Activated CD8-positive, alpha-beta memory T cell treated with anti-CD3 and anti-CD28 coated beads, Interleukin-2, amount 50 U/mL, for 4 hours (primary cell): ENCODE measurements at regions not wholly inside any gene's neighbourhood (a gene's known extent, or its start where the extent isn't known, plus 50 kb on each side); places are given as distances from the start of the nearest gene placed in this dataset.
"Not testable (repeated sequence)": the region's sequence is repeated elsewhere in the genome, so short reads cannot be mapped to it uniquely, and the experiment has no call there.

Experiments
- DNase-seq: peaks from one replicate; pipeline ENCODE4 v3.0.0-alpha.2; 2020

DNA sequence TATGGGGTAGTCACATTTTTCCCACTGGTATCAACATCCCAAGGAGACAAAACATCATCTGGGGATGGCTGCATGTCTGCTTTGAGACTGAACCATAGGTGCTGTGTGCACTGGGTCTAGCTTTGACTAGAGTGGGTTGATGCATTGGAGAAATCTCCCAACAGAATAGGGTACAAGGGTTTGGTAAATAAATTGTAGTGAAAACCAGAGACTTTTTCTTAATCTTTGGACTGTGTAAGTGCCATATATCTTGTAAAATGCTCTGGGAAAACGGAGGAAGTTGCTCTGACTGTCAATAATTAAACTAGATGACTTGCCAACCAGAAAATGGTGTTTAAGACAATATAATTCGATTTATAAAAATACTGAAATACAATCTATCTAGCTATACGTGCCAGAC, 1064.0 kb upstream of the SLIT2 start:
- no peak for DNase-seq

GRCh38 chr4:19187096-19187495, 1064.6 kb upstream of the SLIT2 start:
- DNase-seq = no peak

DNA sequence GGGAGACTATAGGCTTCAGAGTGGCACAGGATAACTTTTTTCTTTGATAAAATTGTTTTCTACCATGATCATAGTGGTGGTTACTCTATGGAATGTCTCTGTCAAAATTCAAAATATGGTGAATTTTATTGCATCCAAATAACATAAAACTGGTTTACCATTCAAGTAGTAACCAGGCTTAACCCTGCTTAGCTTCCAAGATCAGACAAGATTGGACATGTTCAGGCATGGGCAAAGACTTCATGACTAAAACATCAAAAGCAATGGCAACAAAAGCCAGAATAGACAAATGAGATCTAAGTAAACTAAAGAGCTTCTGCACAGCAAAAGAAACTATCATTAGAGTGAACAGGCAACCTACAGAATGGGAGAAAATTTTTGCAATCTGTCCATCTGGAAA, 1070.1 kb upstream of the SLIT2 start:
- not testable (repeated sequence) for DNase-seq

DNA sequence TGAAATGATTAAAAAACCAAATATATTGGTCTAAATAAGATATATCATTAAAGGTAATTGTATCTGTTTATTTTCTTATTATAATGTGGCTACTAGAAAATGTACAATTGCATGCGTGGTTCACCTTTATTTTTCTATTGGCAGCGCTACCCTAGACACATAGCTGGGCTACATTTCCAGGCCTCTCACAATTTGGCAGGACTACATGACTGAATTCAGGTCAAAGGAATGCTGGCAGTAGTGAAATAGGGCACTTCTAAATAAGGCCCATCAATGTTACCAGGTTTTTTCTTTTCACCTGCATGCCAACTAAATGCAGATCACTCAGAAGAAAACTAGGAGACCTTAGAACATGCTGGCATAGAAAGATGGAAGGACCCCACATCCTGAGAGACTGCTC, 1072.9 kb upstream of the SLIT2 start:
- DNase-seq = no peak

GRCh38 chr4:19177616-19178015, 1074.1 kb upstream of the SLIT2 start:
- no peak for DNase-seq

GRCh38 chr4:19171832-19172231, 1079.9 kb upstream of the SLIT2 start:
- no peak for DNase-seq

DNA sequence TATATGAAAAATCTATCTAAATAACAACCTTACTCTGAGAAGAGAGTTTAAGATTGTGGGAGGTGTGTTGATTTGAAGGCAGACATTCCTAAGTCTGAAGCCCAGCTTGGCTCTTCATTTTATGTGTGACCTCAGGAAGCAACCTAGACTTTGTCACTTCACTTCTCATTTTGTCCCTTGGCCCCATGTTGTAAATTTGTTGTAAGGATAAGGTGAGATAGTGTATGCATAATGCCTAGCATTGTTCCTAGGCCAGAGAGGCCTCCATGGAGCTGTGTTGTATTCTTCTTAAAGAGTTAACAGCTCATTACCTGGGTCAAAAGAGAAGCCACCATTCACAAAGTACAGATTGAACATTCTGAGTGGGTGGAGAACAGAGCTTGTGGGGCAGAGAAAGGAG, 1084.4 kb upstream of the SLIT2 start:
- DNase-seq = no peak

DNA sequence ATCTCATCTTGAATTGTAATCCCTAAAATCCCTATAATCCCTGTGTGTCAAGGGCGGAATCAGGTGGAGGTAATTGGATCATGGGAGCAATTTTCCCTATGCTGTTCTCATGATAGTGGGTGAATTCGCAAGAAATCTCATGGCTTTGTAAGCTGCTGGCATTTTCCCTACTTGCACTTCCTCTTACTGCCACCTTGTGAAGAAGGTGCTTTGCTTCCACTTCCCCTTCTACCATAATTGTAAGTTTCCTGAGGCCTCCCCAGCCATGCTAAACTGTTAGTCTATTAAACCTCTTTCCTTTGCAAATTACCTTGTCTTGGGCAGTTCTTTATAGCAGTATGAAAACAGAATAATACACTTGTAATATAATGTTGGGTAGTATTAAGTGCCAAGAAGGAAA, 1087.4 kb upstream of the SLIT2 start:
- DNase-seq = no peak

DNA sequence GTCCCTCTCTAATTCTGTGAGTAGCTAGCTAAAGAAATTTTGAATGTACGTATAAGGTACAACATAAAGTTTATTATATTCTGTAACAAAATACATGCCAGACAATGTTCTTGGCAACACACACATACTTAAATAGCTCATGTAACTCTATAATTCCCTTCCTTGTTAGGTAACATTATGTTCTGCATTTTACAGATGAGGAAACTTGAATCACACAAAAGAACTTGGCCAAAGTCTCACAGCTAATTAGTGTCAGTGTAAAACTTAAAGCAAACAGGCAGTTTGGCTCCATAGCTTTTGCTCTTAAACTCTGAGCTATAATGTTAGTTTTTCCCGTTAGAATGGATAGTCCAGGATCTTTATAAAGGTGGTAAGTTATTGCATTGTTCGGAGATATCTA, 1091.8 kb upstream of the SLIT2 start:
- DNase-seq = no peak

DNA sequence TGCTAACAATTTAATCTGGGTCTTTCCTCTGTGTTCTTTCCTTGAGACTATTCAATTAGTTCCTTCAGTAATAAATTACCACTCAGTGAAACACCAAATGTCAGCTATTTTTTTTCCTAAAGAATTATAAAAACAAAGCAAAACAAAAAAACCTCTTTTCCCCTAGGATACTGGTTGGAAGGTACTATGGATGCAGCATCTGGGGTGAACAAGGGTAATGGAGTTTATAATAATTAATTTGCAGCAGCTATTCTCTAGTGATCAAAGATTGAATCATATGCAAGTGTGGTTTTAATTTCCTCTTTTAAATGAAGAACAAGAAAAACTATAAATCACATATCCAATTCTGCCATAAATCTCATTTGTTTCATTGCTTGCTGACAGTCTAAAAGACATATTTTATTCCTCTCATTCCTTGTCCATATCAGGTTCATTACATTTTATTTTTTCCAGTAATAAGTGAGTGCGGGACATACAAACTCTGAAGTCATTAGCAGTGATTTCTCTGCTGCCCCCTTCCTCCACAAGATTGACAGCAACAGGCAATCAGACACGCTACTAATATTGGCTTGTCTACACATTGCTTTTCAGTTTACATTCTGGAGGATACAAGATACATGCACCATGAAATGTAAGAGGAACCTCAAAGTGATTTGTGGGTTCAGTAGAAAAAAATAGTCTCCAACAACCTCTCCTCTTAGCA, 1093.4 kb upstream of the SLIT2 start:
- DNase-seq = no peak

DNA sequence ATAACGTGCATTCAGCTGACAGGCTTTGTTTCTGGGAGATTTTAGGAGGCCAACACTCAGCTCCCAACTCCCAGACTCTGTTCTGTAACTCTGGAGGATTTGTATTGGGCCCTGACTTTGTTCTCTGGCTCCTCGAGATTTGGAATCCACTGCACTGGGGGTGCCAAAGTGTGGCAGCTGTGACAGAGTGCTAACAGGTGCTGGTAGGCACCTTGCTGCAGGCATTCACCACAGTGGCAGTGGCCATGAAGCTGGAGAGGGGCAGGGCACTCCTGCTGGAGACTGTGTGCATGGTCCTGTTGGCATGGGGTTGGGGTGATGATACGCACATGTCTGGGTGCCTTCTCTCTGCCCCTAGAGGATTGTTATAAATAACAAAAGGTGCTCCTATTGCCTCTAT, 1094.9 kb upstream of the SLIT2 start:
- no peak for DNase-seq

DNA sequence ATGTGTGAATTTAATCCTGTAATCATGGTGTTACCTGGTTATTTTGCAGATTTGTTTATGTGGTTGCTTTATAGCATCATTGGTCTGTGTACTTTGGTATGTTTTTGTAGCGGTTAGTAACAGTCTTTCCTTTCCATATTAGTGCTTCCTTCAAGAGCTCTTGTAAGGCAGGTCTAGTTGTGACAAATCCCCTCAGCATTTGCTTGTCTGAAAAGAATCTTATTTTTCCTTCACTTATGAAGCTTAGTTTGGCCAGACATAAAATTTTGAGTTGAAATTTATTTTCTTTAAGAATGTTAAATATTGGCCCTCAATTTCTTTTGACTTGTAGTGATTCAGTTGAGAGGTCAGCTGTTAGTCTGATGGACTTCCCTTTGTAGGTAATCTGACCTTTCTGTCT, 1096.1 kb upstream of the SLIT2 start:
- no peak for DNase-seq

DNA sequence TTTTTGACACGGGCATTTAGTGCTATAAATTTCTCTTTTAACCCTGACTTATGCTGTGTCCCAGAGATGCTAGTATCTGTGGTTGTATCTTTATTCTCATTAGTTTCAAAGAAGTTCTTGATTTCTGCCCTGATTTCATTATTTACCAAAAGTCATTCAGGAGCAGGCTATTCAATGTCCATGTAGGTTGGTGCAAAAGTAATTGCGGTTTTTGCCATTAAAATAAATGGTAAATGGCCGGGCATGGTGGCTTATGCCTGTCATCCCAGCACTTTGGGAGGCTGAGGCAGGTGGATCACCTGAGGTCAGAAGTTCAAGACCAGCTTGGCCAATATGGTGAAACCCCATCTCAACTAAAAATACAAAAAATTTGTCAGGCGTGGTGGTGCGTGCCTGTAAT, 1097.4 kb upstream of the SLIT2 start:
- not testable (repeated sequence) for DNase-seq

- no peak for DNase-seq
Measured at GRCh38 chr4:19152264-19152663, 1099.4 kb upstream of the SLIT2 start.

GRCh38 chr4:19151684-19152083, 1100.0 kb upstream of the SLIT2 start:
- no peak for DNase-seq

DNA sequence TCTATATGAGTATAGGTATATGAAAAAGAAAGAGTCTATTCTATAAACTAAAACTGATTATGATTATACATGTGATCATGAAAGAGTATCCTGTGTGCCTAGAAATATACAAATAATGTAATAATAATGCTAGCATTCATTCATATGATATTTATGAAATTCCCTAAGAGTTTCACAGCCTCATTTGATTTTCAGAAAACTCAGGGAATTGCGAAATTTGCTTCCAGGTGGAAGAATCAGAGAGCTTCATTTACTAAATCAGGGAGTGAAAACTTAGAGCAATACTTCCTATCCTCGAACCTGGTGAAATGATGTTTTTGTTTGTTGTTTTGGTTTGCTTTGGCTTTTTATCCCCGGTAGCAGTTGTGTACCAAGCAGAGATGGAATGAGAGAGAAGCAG, 1105.7 kb upstream of the SLIT2 start:
- no peak for DNase-seq

DNA sequence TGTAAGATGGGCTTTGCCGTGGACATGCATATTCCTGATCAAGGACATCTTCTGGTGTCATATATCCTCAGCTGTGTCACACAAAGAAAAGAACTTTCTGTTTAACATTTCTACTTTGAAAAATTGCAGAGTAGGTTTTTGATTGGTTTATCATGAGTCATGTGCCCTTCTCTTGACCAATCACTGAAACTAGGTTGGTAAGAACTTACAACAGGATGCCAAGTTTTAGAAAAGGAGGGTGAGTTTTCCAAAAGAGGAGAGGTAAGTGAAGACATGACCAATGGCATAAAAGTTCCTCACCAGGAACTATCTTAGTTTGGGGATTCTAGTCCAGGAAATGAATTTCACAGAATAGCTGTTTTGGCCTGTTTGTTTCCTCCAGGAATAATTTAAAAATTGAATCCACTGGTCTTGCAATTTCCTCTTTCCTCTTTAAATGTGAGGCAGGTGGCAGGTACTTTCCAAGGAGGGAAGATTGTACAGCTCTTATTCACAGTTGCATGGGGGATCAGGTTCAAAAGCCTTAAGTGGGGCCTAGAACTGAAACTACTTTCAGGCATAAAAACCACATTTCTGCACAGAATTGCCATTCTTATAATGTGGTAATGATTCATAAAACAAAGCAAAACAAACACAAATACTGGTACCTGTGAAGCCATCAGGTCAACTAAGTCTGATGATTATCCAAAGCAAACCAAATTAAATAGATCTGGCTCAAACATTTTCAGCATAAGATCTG, 1114.5 kb upstream of the LCORL start:
- no peak for DNase-seq

DNA sequence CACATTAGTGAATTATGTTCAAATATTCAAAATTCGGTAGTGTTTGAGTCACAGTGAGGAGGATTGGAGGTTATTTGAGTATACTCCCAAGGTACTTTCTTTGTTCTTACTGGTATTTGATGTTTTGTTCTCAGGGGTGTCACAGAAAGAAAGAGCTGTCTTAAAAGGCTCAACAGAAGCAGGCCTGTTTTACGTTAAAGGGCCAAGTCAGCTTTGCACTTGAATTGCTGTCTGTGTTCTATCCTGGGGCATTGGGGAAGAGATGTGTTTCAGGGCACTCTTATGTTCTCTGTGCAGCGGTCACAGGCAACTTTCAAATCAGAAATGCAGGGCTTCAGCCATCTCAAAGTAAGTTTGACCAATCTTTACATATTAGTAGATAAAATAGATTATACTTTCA, 1113.1 kb upstream of the LCORL start:
- no peak for DNase-seq

DNA sequence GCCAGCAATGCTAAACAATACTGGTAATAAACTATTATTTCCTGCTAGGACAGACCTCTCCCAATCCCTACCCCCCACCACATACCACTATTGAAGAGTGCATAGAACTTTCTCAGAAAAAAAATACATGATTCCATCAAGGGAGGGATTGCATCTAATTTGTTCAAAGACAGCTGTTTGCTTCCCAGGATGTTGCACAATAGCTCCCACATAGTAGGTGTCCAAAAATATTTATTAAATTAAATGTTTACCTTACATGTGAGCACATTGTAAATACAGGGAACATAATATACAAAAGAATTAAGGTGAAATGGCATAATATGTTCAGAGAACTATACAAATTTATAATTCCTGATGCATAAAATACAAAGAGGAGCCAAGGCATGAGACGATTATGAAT, 1111.8 kb upstream of the LCORL start:
- DNase-seq = no peak

- no peak for DNase-seq
Measured at GRCh38 chr4:19130866-19131265, 1109.3 kb upstream of the LCORL start.

- DNase-seq = no peak
Measured at GRCh38 chr4:19128176-19128575, 1106.6 kb upstream of the LCORL start.

DNA sequence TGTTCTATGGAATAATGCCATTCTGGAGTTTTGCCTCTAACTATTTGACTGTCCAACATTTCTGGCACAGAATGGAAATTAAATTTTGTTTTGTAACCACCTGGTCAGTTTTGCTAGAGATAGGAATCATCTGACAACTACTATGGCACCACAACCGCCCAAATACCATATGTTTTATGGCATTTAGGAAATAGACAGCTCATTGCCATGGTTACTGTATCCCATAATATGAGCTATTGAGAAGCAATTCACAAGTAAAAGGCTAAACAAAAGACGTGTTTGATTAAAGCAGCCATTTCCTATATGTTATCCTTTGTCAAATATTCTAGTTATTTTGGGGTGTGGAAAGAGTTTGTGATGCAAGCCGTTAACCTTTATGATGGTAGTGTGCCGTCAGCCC, 1105.3 kb upstream of the LCORL start:
- DNase-seq = no peak

GRCh38 chr4:19123681-19124080, 1102.1 kb upstream of the LCORL start:
- no peak for DNase-seq

DNA sequence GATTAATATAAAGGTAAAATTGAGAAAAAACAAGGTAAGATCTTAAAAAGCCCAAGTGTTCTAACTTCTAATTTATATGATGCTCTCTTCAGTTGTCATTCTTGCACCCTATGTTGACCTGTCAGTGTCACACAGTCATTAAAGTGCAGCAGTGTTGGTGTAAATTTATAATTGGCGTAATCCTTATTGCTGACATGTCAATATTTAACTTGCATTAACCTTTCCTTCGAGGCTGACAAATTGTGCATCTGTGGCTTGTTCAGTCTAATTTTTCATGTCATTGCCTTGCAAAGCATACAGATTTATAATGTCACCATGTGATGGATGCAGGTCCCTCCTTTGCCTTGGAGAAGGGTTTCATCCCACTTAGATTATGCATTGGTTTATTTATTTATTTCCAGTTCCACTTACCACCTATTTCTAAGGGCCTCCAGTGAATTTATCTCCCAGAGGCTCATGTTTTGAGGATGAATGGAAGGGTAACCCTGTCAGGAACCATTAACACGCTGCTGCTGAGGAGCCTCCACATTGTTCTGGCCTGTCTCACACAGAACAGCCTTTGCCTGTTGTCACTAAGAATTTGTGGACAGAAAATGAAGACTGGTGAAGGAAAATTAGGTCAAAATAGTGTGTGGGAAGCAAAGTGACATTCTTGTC, 1098.5 kb upstream of the LCORL start:
- DNase-seq = no peak
